ENCODE measurements at regions not wholly inside any gene's neighbourhood (a gene's known extent, or its start where the extent isn't known, plus 50 kb on each side); places are given as distances from the start of the nearest gene placed in this dataset.

- H3K4me1 ChIP-seq (ENCODE audit: control insufficient read depth, insufficient read depth, low read length), result no peaks in the 10 kb centered on the region
- H3K27me3 ChIP-seq (ENCODE audit: control insufficient read depth, insufficient read depth, low read length), result no peaks in the 10 kb centered on the region
- H3K36me3 ChIP-seq (ENCODE audit: control insufficient read depth, insufficient read depth, low read length), result no peaks in the 10 kb centered on the region
- DNase-seq (ENCODE audit: low read depth, low spot score) (no peak), ATAC-seq (no peak)
- BruUV-seq (replicated peaks), result no TSS peak
- ChIA-PET CTCF (no interaction called here), POLR2A (no interaction called here)
- intact Hi-C loops (cut with micrococcal nuclease; ENCODE audit: unreplicated experiment), result no loop called here
- in situ Hi-C loops (cut with HindIII; ENCODE audit: low pct_unique_long_range_greater_than_20kb, low sequenced_read_pairs), result no loop called here
- H3K27ac ChIP-seq (ENCODE audit: low read length), result no peak overlapping the region
- no peak overlapping the region for H3K4me3 ChIP-seq (ENCODE audit: low read depth in 2 of 2, low read length in 2 of 2)
- H3K9me3 ChIP-seq (ENCODE audit: control insufficient read depth, insufficient read depth, low read depth, low read length), result no peaks in the 10 kb centered on the region
- no peak for TF ChIP-seq REST (IDR thresholded peaks at IDR 0.05; ENCODE audit: insufficient read depth in 1 of 2, low read depth in 2 of 2, low read length in 1 of 2)
- TF ChIP-seq CTCF (IDR thresholded peaks at IDR 0.05), result no peak
- no peak for TF ChIP-seq TCF7L2 (IDR thresholded peaks at IDR 0.05; ENCODE audit: low read depth, low read length)
- TF ChIP-seq POLR2AphosphoS5 (IDR thresholded peaks at IDR 0.05; ENCODE audit: low read depth, low read length), result no peak
- no peak for TF ChIP-seq SIN3A (IDR thresholded peaks at IDR 0.05; ENCODE audit: borderline replicate concordance, insufficient read depth, low read depth, low read length)
These were observed 157.4 kb upstream of the TMCO5A start for GRCh38 chr15:37777006-37777405.

- Histone ChIP-seq H3K9me3 (ENCODE audit: control insufficient read depth, insufficient read depth, low read depth, low read length) (peaks cover 2% of the 10 kb centered on the region; the same call in 1 of the 2 replicates), H3K36me3 (ENCODE audit: control insufficient read depth, insufficient read depth, low read length) (no peaks in the 10 kb centered on the region), H3K27ac (ENCODE audit: low read length) (no peak overlapping the region), H3K4me3 (ENCODE audit: low read depth in 2 of 2, low read length in 2 of 2) (no peak overlapping the region), H3K4me1 (ENCODE audit: control insufficient read depth, insufficient read depth, low read length) (no peaks in the 10 kb centered on the region), H3K27me3 (ENCODE audit: control insufficient read depth, insufficient read depth, low read length) (no peaks in the 10 kb centered on the region)
- in situ Hi-C loops (cut with HindIII; ENCODE audit: low pct_unique_long_range_greater_than_20kb, low sequenced_read_pairs), result no loop called here
- no peak for DNase-seq (ENCODE audit: low read depth, low spot score)
- ChIA-PET POLR2A (no interaction called here), CTCF (no interaction called here)
- intact Hi-C loops (cut with micrococcal nuclease; ENCODE audit: unreplicated experiment), result no loop called here
- no peak for TF ChIP-seq POLR2AphosphoS5 (IDR thresholded peaks at IDR 0.05; ENCODE audit: low read depth, low read length)
- TF ChIP-seq CTCF (IDR thresholded peaks at IDR 0.05), result no peak
- no peak for TF ChIP-seq SIN3A (IDR thresholded peaks at IDR 0.05; ENCODE audit: borderline replicate concordance, insufficient read depth, low read depth, low read length)
- TF ChIP-seq REST (IDR thresholded peaks at IDR 0.05; ENCODE audit: insufficient read depth in 1 of 2, low read depth in 2 of 2, low read length in 1 of 2), result no peak
- no peak for TF ChIP-seq TCF7L2 (IDR thresholded peaks at IDR 0.05; ENCODE audit: low read depth, low read length)
- no peak for ATAC-seq
- BruUV-seq (replicated peaks), result no TSS peak
These were observed 151.2 kb upstream of the TMCO5A start for GRCh38 chr15:37783290-37783689.

All from Panc1 (cell line).